GM19452 (cell line): ENCODE measurements at regions not wholly inside any gene's neighbourhood (a gene's known extent, or its start where the extent isn't known, plus 50 kb on each side); places are given as distances from the start of the nearest gene placed in this dataset.

ENCODE experiments used
- ATAC-seq: cut with Tn5 transposase; IDR thresholded peaks from one replicate; pipeline ENCODE4 v1.9.1; 2021; ENCODE audit not compliant: unreplicated experiment

DNA sequence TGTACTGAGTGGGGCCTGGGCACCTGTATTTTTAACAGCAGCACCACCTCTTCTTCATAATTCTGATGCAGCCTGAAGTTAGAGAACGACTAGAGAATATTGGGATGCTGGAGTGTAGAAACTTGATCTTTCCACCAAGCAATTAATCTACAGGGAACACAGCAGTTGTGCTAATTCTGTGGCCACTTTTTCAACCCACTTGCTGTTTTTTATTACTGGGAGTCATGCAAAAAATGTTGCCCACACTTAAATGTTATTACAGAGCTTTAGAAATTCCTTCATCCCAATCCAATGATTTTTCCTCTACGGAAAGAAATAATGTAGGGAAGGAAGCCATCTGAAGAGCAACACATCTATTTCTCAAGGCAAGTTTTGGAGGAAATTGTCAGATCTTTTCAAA, 190.9 kb upstream of the TUT7 start:
- ATAC-seq = no peak

DNA sequence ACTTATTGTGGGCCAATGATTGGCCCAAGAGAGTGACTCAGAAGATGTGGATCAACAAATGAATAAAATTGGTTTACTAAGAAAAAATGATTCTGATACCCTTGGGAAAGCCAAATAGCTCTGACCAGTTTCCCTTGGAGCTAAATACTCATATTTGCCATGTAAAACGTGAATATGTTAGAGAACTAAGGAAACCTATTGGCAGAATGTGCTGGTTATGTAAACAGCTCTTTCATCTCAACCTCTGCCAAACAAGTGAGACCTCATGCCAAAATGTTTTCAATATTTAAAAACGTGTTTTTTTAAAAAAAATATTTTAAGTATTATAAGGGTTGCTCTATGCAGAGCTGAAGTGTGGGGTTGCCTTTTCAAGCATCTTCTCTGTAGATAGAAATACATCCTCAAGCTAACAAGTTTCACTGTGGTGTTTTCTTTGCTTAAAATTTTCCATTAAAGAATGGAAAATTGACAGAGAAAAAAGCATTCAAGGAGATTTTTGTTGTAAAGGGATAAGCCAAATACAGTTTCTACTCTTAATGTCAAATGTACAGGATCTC, 186.9 kb upstream of the TUT7 start:
- ATAC-seq = no peak

DNA sequence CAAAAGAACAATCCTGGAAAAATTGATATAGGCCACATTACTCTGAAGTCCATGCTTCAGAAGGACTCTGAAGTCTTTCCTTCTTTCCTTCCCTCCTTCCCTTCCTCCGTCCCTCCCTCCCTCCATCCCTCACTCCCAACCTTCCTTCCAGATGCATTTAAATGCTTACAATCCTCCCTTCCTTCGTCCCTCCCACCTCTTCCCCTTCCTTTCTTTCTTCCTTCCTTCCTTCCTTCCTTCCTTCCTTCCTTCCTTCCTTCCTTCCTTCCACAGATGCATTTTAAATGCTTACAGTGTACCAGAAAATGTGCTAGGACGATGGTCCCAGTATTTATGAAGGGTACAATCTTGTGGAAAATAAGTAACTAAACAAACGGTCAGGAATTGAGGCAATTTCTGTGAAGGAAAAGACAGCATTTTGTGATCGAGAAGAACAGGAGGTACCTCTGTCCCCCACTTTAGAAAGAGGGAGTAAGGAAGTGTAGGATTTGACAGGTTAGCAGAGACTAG, 181.3 kb upstream of the TUT7 start:
- no peak for ATAC-seq

DNA sequence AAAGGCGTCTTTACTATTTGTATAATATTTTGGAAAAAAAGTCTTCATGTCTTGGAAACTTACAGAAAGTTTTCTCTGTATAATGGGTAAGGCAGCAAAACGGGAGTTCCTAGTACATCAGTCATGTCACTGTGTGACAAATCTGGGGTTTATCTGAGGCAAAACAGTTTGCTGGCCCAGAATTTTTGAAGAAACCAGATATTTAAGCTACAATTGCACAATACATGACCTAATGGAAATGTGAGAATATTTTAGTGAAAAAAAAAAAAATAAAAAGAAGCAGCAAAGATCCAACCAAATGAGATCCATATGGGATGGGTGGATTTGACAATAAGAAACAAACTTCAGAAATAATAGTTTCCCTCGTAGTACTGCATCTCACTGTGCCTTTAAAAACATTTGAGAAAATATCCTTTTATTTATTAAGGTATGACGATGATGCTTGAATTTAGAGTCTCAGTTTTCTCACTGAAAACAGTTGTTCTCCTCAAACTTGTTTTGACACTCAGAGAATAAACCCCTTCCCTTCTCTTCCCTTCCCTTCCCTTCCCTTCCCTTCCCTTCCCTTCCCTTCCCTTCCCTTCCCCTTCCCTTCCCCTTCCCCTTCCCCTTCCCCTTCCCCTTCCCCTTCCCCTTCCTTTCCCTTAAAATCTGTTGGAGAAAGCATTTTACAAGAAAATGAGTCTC, 180.5 kb upstream of the TUT7 start:
- no peak for ATAC-seq

DNA sequence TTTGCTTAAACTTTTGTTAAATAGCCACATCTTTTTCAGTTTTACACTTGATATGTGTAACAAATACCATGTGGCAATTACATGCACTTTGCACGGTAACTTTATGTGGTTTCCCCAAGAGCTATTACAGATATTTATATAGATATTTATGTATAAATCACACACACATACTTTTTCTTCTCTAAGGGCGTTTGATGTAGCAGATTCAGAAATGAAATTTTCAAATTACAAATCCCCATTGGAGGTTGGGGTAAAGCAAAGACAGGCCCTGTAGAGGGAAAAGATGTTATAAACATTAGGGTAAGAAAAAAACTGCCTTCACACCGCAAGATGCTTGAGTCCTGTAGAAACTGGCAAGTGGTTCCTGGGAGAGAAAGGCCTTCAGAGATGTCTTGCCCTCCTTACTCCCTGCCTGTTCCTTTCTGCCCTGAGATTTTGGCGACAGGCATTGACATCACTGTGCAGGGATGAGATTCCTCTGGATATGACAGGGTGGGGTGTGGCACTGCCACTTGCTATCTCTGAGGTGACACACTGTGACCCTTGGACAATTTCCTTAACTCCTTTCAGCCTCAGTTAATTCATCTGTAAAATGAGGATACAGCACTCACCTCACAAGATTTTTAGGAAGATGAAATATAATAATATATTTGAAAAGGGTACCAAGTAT, 177.9 kb upstream of the TUT7 start:
- ATAC-seq = no peak

DNA sequence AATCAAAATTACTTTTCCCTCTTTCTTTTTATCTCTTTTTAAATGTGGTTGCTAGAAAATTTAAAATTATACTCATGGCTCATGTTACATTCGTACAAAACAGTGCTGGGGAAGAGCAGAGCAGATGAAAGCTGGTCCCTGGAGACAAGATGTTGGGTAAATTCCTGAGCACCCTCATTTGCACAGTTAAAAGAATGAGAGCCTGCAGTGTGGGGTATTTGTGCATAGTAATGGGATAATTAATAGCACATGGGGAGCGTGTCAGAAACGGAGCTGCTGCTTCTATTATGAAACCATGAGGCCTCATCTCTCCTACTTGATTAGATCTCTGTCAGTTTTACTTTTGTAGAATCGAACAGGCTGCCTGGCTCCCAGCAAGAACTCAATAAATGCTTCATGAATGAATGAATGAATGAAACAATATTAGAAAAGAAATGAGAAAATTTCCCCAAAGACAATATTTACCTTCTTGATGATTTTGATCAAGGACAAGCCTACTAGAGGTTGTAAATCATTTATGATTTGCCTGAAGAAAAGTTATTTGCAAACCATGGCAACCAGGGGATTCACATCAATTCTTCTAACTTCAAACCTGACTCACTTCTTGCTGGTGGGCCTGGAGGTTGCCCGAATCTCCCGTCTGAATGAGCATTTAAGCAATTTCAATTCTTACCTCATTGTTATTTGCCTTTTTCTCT, 177.2 kb upstream of the TUT7 start:
- no peak for ATAC-seq

DNA sequence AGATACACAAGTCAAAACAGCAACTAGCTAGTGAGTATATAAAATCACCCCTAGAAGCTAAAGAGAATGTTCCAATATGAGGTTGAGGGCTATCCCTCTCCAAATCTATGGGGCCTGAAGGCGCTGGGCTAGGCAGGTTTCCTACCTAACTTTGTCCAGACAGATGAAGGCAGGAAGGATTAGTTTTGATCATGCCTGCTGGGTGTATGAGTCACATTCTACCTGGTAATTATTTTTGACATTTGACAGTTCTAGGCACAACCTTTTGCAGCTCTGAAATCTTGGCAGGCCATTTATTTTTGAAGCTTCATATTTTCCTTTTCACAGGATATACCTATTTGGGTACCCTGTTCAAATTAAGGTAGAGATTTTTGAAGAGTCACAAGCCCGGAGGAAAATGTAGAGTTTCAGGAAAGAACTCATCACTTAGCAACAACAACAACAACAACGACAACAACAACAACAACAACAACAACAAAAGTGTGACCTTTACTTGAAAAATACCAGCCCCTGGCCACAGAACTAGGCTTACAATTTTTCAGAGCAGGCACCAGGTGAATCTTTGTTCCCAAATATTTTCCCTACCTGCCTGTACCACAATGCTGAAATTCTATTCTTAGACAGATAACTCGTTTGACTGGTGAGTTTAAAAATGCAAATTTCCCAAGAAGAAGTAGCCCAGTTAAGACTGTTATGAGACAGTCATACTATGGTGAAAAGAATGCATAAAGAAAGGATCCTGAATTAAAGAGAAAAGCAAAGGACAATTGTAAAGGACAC, 175.5 kb upstream of the TUT7 start:
- no peak for ATAC-seq

DNA sequence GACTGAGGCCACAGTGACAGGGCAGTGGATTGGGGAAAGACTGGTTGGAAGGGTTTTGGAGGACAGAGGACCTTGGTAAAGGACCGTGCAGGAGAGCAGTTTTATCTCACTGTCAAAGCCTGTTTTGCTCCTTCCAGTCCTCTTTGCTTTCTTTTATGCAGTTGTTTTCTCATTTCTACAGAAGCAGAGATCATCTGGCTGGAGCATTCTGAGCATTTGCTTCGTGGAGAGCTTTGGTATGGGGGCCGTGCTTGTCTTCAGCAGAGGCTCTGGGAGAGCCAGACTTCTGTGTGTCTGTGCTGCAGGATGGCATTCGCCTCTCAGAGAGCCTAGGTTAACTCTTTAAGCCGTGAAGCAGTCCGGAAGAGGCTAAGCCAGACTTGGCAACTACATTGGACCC, 171.8 kb upstream of the TUT7 start:
- no peak for ATAC-seq

DNA sequence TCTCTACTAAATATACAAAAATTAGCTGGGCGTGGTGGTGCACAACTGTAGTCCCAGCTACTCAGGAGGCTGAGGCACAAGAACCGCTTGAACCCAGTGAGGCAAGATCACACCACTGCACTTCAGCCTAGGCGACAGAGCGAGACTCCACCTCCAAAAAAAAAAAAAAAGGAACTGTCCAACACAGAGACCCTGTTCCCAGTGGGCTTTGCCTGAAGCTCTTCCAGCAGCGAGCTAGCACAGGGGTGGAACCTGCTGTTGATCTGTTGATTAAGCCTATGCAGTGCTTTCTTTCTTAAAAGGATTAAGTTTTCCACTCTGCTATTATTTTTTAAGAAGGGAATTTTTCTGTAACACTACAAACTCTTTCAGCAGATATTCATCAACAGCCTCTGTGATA, 171.0 kb upstream of the TUT7 start:
- ATAC-seq = no peak

DNA sequence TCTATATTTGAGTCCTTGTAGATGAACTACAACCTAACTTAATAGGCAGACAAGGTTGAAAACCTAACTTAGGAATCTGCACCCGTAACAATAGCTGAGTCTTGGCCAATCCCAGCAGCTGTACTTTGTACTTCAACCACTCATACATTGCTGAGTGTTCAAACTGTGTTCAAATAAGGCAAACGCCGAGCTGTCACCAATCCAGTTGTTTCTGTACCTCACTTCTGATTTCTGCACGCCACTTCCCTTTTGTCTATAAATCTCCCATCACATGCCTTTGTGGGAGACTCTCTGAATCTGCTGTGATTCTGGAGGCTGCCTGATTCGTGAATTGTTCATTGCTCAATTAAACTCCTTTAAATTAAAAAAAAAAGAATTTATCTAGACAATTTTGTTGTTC, 167.8 kb upstream of the TUT7 start:
- ATAC-seq = no peak

DNA sequence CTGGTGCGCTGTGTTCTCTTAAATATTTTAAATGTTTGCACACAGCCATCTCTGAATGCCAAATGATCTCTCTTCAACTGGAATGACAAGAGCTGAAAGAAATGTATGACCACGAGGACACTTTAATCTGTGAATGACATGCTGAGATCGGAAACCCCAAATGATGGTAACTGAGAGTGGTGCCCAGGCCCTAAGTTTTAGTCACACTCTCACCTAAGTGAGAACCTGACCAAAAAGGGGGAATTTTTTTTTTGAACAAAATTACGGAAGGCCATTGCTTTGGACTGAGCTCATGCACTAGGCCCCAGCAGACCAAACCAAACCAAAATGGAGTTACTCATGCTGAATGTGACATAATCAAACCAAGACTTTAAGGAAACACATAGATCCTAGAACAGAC, 167.1 kb upstream of the TUT7 start:
- no peak for ATAC-seq

DNA sequence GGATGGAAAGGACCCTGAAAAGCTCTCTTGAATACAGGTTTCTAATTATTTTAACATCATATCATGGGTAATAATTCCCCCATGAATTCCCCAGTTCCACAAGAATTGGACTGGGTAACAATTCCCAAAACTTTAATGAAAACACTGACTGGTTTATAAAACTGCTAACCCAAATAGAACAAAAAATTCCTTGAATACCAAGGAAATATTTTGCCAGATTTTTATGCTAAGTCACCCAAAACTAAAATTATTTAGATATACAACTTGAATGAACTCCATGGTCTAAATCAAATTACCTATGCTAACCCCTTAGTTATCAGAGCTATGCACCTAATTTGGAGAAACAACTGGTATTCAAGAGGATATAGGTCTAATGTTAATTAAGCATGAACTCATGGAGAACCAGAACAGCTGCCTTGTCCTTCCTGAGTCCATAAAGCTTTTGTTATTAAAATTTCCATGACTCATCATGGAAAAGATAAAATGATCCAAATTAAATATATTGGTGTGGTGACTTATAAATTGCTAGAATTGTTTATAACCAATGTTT, 164.9 kb upstream of the TUT7 start:
- ATAC-seq = no peak

DNA sequence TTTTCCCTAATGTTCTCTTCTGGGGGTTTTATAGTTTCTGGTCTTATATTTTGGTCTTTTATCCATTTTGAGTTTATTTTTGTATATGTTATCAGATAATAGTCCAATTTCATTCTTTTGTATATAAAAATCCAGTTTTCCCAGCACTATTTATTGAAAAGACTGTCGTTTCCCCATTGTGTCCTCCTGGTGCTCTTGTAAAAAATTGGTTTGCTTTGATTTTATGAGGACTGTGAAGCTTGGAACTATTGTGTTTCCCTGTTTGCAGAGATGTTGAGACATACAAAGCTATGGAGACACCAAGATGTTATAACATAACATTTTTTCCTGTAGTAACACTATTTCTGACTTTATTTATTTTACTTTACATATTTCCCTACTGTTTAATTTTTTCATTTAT, 163.3 kb upstream of the TUT7 start:
- no peak for ATAC-seq

DNA sequence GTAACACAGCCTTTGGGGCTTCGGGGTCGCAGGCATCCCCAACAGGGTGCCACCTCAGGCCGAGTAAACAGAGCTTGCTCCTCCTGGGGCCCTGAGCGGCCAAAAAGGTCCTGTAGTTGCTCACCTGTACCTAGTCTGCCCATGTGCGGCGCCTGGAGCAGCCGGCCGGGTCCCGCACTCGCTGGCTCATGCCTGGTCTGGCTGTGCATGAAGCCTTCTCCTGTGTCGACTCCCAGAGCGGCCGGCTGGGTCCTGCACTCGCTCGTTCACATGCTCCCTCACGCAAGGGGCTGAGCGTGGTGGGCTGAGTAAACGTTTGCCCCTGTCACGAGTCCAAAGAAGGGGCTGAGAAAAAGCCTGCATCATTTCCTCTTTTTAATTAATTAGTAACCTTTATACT, 162.4 kb upstream of the TUT7 start:
- ATAC-seq = no peak

DNA sequence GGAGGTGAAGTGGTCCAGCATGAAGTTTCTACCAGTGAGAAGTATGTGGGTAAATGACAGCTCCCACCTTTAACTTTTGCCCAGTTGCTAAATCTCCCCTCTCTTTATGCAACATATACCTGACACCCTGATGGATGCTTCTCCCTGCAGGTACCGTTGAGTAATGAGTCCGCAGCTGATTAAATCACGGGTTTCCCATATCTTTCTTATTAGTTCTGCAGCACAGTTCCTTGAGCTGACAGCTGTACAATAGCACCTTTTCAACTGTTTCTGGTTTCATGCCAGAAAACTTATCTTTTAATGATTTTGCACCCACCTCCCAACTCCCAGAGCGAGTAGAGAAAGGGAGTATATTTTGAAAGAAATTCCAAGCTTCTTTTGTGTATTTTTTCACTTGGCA, 161.0 kb upstream of the TUT7 start:
- ATAC-seq = no peak

DNA sequence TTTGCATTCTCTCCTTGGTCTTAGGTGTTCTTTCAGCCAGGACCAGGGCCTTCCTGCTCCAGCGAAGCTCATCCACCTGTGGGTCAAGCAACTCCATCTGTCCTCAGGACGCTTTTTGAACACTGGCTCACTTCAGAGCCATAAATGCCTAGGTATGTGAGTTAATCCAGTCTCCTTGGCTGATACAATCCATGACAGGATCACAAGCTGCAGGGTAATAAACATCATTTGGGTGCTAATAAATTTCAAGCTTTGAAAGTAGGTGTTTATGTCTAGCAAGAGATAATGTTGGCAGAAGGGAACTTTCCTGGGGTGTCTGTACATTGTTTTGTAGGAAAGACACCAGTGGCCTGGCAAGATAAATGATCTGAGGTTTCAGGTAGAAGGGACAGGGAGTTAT, 159.2 kb upstream of the TUT7 start:
- ATAC-seq = no peak

DNA sequence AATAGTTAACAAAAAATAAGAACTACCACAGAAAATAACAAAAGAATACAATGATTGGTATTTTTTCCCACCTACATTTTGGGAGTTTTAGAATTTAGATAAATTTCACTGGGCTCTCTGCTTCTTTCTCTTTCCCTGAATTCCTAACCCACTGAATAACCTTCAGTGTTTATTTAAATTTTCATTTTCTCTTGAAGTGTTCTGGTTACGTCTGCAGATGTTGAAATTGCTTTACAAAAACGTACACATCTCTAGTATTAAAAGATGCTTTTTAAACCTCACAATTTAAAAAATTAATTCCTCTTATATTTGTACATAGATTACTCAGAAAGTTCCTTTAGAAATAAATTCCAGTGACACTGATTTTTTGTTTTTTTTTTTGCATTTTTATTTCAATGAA, 158.7 kb upstream of the TUT7 start:
- no peak for ATAC-seq

DNA sequence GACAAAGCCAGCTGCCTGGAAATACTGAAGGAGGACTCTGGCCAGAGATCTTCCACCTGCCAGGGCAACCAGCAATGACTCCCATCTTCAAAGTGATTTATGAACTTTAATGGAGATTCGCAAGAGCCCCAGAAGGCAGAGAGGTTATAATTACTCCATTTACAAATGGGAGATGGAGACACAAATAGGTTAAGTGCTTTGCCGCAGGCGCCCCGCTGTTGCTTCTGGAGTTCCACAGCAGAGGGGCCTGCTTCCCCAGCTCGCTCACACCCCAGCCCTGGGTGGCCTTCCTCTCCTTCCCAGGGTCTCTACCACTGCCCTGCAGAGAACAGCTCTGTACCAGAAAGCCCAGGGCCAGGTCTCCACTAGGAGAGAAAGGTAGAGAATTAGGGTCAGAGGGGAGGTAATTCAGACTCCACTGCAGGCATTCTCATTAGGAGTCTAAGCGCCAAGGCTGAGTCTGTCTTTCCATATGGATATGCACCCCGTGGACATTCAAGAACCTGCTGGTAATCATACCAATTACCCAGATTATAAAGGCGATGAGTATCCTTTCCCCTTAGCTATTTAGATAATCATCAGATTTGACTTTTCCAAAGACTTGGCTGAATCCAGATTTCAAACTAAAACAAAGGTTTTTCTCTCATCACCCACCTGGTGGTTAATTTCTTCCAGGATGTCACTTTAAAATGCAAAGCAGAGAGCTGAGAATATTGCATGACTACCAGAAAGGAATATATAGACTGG, 157.6 kb upstream of the TUT7 start:
- ATAC-seq = no peak

DNA sequence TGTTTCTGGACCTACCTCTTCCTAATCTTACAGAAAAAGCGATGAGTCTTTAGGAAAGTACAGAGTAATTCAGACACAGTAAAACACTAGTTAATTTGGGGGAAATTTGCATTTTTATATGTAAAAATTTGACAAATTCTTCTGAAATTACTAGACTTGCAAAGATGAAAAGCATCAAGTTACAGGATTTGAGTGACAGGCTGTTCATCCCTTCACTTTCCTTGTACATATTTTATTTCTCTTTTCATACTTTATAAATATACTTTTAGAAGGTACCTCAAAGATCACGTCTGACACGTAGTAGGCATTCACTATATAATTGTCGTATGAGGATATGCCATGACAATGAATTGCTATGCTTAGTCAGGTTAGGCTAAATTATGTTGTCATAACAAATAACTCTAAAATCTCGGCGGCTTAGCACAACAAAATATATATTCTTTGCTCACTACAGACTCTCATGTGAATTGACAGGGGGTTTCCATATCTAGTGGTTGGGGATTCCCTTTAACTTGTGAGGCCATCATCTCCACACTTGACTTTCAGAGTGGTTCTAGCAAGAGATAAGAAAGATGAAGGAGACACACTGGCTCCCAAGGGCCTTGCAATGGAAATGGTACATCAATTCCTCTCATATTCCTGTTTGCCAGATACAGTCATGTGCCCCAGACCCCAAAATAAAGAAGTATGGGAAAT, 154.1 kb upstream of the TUT7 start:
- peak; percentile 71 for ATAC-seq

DNA sequence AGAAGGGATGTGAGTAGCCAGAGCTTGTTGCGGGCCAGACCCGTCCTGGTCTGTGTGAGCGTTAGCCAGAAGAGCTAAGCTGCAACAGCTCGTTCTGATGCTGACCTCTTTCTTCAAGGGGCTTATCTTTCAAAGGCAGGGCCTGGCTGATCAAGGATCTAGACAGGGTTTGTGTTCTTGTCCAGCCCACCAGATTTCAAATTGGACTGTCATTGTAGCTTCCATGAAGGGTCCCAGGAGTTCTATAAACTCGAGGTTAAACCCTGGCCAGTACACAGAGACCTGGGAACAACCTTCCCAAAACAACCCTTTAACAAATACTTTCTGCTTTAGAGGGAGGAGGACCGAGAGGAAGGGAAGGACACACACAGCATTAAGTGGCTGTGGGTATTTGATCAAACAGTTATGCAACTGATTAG, 153.0 kb upstream of the TUT7 start:
- ATAC-seq = no peak
